WTC11 (cell line): ENCODE measurements at regions not wholly inside any gene's neighbourhood (a gene's known extent, or its start where the extent isn't known, plus 50 kb on each side); places are given as distances from the start of the nearest gene placed in this dataset.

Experiments used
- CREB1 ChIP-seq: sonication (generic); formaldehyde crosslinking; IDR thresholded peaks from 2 replicates; pipeline ENCODE4 v1.8.0; 2023; ENCODE audit warnings: mild to moderate bottlenecking, missing genetic modification reagents
- CREM ChIP-seq: sonication (generic); formaldehyde crosslinking; IDR thresholded peaks from 2 replicates; pipeline ENCODE4 v1.8.1; 2022; ENCODE audit warnings: mild to moderate bottlenecking, missing genetic modification reagents, moderate library complexity
- NFE2L1 ChIP-seq: sonication (generic); formaldehyde crosslinking; IDR thresholded peaks from 2 replicates; pipeline ENCODE4 v1.8.1; 2023; ENCODE audit warnings: missing genetic modification reagents
- SMAD3 ChIP-seq: sonication (generic); formaldehyde crosslinking; IDR thresholded peaks from 2 replicates; pipeline ENCODE4 v1.8.0; 2022; ENCODE audit warnings: missing genetic modification reagents, mild to moderate bottlenecking, borderline replicate concordance
- TEAD4 ChIP-seq: sonication (generic); formaldehyde crosslinking; IDR thresholded peaks from 2 replicates; pipeline ENCODE4 v1.8.0; 2022; ENCODE audit warnings: mild to moderate bottlenecking, missing genetic modification reagents
- TF ChIP-seq, protein P1 (sequence below): fragments of 200-600 bp; IDR thresholded peaks from 2 replicates; pipeline ENCODE4 v1.8.0; 2022; ENCODE audit warnings: antibody characterized with exemption
- TF ChIP-seq, protein P2 (sequence below): sonication (generic); formaldehyde crosslinking; IDR thresholded peaks from 2 replicates; pipeline ENCODE4 v1.8.1; 2023; ENCODE audit warnings: mild to moderate bottlenecking, missing genetic modification reagents, borderline replicate concordance
- TF ChIP-seq, protein P3 (sequence below): sonication (generic); formaldehyde crosslinking; conservative IDR thresholded peaks from 2 replicates; pipeline ENCODE4 v1.8.1; 2023; ENCODE audit warnings: mild to moderate bottlenecking, low read depth, missing genetic modification reagents, moderate library complexity
- TF ChIP-seq, protein P4 (sequence below): sonication (generic); formaldehyde crosslinking; IDR thresholded peaks from 2 replicates; pipeline ENCODE4 v1.8.1; 2023; ENCODE audit warnings: mild to moderate bottlenecking, missing genetic modification reagents, moderate library complexity

DNA sequence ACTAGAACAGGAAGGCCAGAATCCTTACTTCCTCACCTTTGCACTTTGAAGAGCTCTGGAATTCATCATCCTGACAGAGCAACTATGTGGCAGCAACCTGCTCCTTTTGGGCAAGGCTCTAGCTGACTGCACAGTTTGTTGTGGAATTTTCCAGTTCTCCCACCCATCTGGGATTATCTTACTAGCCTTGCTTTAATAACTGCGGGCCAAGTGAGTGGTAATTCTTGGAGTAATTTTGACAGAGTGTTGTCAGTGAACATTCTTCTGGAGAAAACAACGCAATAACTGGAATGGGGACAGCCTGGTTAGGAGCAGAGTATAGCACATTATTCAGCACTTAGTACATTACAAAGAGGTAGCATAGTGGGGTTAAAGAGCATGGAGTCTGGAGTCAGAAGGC is 75.3 kb downstream of the NTMT2 start:
- TF ChIP-seq, protein P1, sequence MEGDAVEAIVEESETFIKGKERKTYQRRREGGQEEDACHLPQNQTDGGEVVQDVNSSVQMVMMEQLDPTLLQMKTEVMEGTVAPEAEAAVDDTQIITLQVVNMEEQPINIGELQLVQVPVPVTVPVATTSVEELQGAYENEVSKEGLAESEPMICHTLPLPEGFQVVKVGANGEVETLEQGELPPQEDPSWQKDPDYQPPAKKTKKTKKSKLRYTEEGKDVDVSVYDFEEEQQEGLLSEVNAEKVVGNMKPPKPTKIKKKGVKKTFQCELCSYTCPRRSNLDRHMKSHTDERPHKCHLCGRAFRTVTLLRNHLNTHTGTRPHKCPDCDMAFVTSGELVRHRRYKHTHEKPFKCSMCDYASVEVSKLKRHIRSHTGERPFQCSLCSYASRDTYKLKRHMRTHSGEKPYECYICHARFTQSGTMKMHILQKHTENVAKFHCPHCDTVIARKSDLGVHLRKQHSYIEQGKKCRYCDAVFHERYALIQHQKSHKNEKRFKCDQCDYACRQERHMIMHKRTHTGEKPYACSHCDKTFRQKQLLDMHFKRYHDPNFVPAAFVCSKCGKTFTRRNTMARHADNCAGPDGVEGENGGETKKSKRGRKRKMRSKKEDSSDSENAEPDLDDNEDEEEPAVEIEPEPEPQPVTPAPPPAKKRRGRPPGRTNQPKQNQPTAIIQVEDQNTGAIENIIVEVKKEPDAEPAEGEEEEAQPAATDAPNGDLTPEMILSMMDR = no peak
- TF ChIP-seq, protein P2, sequence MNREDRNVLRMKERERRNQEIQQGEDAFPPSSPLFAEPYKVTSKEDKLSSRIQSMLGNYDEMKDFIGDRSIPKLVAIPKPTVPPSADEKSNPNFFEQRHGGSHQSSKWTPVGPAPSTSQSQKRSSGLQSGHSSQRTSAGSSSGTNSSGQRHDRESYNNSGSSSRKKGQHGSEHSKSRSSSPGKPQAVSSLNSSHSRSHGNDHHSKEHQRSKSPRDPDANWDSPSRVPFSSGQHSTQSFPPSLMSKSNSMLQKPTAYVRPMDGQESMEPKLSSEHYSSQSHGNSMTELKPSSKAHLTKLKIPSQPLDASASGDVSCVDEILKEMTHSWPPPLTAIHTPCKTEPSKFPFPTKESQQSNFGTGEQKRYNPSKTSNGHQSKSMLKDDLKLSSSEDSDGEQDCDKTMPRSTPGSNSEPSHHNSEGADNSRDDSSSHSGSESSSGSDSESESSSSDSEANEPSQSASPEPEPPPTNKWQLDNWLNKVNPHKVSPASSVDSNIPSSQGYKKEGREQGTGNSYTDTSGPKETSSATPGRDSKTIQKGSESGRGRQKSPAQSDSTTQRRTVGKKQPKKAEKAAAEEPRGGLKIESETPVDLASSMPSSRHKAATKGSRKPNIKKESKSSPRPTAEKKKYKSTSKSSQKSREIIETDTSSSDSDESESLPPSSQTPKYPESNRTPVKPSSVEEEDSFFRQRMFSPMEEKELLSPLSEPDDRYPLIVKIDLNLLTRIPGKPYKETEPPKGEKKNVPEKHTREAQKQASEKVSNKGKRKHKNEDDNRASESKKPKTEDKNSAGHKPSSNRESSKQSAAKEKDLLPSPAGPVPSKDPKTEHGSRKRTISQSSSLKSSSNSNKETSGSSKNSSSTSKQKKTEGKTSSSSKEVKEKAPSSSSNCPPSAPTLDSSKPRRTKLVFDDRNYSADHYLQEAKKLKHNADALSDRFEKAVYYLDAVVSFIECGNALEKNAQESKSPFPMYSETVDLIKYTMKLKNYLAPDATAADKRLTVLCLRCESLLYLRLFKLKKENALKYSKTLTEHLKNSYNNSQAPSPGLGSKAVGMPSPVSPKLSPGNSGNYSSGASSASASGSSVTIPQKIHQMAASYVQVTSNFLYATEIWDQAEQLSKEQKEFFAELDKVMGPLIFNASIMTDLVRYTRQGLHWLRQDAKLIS (CRISPR knock-in tag) = no peak
- TF ChIP-seq CREB1 (CRISPR knock-in tag) (no peak), SMAD3 (no peak), NFE2L1 (CRISPR knock-in tag) (no peak), CREM (no peak), TEAD4 (CRISPR knock-in tag) (no peak)
- TF ChIP-seq, protein P3, sequence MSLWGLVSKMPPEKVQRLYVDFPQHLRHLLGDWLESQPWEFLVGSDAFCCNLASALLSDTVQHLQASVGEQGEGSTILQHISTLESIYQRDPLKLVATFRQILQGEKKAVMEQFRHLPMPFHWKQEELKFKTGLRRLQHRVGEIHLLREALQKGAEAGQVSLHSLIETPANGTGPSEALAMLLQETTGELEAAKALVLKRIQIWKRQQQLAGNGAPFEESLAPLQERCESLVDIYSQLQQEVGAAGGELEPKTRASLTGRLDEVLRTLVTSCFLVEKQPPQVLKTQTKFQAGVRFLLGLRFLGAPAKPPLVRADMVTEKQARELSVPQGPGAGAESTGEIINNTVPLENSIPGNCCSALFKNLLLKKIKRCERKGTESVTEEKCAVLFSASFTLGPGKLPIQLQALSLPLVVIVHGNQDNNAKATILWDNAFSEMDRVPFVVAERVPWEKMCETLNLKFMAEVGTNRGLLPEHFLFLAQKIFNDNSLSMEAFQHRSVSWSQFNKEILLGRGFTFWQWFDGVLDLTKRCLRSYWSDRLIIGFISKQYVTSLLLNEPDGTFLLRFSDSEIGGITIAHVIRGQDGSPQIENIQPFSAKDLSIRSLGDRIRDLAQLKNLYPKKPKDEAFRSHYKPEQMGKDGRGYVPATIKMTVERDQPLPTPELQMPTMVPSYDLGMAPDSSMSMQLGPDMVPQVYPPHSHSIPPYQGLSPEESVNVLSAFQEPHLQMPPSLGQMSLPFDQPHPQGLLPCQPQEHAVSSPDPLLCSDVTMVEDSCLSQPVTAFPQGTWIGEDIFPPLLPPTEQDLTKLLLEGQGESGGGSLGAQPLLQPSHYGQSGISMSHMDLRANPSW (CRISPR knock-in tag) = no peak
- TF ChIP-seq, protein P4, sequence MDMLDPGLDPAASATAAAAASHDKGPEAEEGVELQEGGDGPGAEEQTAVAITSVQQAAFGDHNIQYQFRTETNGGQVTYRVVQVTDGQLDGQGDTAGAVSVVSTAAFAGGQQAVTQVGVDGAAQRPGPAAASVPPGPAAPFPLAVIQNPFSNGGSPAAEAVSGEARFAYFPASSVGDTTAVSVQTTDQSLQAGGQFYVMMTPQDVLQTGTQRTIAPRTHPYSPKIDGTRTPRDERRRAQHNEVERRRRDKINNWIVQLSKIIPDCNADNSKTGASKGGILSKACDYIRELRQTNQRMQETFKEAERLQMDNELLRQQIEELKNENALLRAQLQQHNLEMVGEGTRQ = no peak
